ENCODE measurements at regions not wholly inside any gene's neighbourhood (a gene's known extent, or its start where the extent isn't known, plus 50 kb on each side); places are given as distances from the start of the nearest gene placed in this dataset.
"Not testable (repeated sequence)": the region's sequence is repeated elsewhere in the genome, so short reads cannot be mapped to it uniquely, and the experiment has no call there.

DNA sequence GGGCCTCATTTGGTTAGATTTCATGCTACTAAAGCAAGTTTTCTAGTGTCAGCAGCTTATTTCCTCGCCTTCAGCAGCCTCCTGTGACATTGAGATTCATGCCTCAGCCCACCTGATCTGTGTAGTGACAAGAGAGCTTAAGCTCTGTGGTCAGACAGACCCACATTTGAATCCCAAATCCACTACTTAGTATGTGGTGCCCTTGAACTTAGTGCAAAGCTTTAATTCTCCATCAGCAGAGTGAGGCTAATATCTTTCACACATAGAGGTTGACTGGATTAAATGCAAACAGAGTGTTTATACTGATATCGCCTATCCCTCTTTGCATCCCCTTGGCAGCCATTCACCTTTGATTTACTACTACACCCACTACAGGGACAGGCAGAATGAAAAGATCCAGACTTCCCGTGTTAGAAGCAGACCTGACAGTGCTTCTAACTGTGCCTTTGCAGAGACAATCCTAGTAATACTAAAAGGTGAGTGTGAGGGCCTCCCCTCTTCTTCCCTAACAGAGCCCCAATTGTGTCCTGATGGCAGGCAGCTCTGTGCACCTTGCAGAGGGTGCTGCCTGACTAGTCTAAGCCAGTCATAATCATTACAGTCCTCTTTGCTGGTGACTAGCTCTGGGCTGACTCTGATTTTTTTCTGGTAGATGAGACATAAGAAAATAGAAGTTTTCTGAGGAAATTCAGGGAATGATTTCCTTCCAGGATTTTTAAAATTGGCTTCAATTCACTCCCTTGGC lies 264.0 kb downstream of the CTH start:
- H3K9me3 Mint-ChIP-seq, result no peaks in the 10 kb centered on the region
- peaks cover 11% of the 10 kb centered on the region for H3K4me1 Mint-ChIP-seq
- no peaks in the 10 kb centered on the region for H3K27me3 Mint-ChIP-seq
- no peak overlapping the region for H3K27ac Mint-ChIP-seq
- no peak overlapping the region for H3K4me3 Mint-ChIP-seq
- H3K36me3 Mint-ChIP-seq, result no peaks in the 10 kb centered on the region
- ATAC-seq, result no peak

- Mint-ChIP-seq H3K27ac (no peak overlapping the region), H3K27me3 (no peaks in the 10 kb centered on the region), H3K4me3 (no peak overlapping the region), H3K4me1 (peaks cover 11% of the 10 kb centered on the region), H3K9me3 (no peaks in the 10 kb centered on the region), H3K36me3 (no peaks in the 10 kb centered on the region)
- peak; percentile 75 for ATAC-seq
Observed at GRCh38 chr1:70675737-70676156, 264.7 kb downstream of the CTH start.

DNA sequence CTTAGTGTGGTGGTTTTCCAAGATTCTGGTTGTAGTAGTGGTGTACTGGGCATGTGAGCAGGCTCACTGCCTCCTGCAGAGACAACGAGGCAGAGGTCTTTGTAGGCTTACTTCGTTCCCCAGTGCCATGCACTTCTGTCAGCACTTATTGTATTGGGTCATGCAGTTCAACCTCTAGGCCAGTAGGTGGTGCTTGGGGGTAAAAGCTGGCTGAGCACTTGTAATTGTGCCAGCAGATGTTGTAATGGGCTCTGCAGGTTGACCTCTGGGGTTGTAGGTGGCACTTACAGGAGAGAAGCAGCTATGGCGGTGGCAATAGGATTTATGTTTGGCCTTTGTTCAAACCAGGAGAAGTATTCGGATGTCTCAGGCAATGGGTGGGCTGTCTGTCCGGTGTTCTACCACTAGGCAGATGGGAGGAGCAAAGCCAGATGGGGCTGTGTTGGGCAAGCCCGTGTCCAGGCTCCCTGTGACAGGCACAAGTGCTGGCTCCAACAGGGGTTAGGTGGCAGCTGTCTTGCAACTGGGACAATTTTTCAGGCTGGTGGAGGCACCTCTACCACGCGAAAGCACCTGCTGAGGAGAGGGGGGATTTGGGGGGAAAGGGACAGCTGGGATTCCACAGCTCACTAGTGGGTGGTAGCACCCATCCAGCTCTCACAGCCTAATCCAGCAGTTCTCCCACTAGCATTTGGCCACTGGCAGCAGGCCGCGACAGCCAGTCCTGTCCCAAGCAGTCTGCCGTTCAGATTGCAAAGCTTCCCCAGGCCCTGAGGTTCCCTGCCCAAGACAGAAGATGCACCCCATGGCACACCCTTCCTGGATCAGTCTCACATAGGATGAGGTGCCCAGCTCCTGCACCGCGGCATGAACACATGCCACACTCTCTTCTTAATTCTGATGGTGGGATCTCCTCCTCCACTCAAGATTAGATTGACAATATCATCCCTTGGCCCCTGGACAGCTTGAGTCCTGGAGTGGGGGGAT lies 274.5 kb downstream of the CTH start:
- H3K27me3 Mint-ChIP-seq, result peaks cover 17% of the 10 kb centered on the region
- H3K36me3 Mint-ChIP-seq, result no peaks in the 10 kb centered on the region
- no peak overlapping the region for H3K4me3 Mint-ChIP-seq
- no peak overlapping the region for H3K27ac Mint-ChIP-seq
- ATAC-seq, result peak; percentile 67
- no peaks in the 10 kb centered on the region for H3K9me3 Mint-ChIP-seq
- no peaks in the 10 kb centered on the region for H3K4me1 Mint-ChIP-seq

DNA sequence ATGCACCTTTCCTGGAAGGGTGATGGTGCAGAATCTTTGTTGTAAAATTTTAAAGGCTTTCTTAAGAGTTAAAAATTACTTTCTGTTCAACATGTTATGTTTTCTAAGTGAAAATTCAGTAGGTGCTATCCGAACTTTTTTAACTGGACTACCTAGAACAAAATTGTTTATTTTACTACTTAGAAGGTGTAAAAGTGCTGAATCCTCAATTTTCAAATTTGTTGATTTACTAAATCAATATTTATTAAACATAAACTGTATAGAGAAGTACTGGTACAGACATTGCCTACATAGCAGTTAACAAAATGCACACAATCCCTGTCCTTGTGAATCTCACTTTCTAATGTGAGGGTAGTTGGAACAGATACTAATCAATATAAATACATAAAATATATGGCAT lies 277.5 kb downstream of the CTH start:
- H3K4me1 Mint-ChIP-seq, result no peaks in the 10 kb centered on the region
- no peaks in the 10 kb centered on the region for H3K36me3 Mint-ChIP-seq
- no peak overlapping the region for H3K4me3 Mint-ChIP-seq
- no peak overlapping the region for H3K27ac Mint-ChIP-seq
- no peaks in the 10 kb centered on the region for H3K9me3 Mint-ChIP-seq
- ATAC-seq, result no peak
- H3K27me3 Mint-ChIP-seq, result peaks cover 17% of the 10 kb centered on the region

DNA sequence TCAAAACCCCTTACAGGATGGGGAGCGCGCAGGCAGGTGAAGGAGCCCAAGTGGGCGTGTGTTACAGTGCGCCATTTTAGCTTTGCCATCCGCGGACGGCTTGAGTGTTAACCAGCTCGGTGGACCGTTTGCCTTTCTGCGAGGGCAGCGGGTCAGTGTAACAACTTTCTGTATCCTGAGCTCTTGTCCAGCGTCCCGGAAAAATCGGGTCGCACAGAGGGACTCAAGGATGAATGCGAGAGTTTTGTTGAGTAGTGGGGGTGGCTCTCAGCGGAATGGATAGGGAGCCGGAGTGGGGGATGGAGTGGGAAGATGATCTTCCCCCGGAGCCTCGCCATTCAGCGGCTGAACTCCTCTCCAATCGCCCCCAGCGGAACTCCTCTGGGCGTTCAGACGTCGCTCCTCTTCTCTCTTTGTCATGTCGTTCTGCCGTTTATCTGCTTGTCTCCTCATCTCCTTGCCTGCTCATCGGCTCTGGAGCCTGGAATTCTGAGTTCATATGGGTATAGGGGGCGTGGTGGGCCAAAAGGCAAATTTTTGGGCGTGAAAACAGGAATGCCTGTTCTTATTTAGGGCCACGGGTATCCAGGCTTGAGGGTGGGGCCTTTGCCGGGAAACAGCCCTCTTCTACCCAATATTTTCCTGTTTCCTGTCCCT lies 295.4 kb downstream of the CTH start:
- Mint-ChIP-seq H3K9me3 (peaks cover 6% of the 10 kb centered on the region), H3K4me1 (no peaks in the 10 kb centered on the region), H3K4me3 (no peak overlapping the region), H3K27ac (no peak overlapping the region), H3K27me3 (no peaks in the 10 kb centered on the region), H3K36me3 (no peaks in the 10 kb centered on the region)
- ATAC-seq, result no peak

DNA sequence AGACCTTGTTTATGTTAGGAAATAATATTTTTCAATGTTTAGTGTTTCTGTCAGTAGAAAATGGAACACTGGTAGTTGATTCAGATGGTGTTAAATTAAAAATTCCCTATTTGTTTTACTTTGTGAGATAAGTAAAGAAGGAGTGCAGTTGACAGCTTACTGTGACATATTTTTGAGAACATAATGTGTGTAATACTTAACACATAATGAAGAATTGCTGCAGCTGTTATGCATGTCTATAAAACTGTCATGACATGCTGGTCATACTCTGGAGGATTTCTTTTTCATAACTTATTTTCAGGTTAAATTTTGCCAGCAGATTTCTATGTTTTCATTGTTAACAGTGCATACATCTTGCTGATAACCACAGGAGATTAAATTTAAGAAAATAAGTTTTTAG lies 296.1 kb downstream of the CTH start:
- peaks cover 6% of the 10 kb centered on the region for H3K9me3 Mint-ChIP-seq
- H3K4me1 Mint-ChIP-seq, result no peaks in the 10 kb centered on the region
- no peaks in the 10 kb centered on the region for H3K36me3 Mint-ChIP-seq
- H3K27me3 Mint-ChIP-seq, result no peaks in the 10 kb centered on the region
- H3K27ac Mint-ChIP-seq, result no peak overlapping the region
- no peak overlapping the region for H3K4me3 Mint-ChIP-seq
- no peak for ATAC-seq

DNA sequence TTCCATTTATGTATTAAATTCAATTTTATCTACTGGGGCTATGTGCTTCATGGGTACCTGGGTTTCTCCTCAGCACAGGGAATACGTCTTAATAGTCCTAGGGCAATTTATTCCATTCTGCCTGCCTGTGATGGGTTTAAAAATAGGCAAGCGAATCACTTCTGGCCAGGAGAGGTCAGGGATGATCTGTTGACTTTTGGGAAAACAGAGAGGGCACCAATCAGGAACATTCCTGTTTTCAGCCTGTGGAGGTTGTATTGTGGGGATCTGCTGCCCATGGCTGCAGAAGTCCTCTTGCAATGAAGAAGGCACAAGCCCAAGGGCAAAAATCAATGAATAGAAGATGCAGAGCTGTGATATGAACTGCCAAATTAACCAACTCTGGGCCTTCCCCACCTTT lies 303.1 kb downstream of the CTH start:
- Mint-ChIP-seq H3K9me3 (no peaks in the 10 kb centered on the region), H3K27ac (no peak overlapping the region), H3K4me3 (no peak overlapping the region), H3K4me1 (no peaks in the 10 kb centered on the region), H3K27me3 (no peaks in the 10 kb centered on the region), H3K36me3 (no peaks in the 10 kb centered on the region)
- no peak for ATAC-seq

GRCh38 chr1:70717211-70717610 lies 306.1 kb downstream of the CTH start:
- no peaks in the 10 kb centered on the region for H3K27me3 Mint-ChIP-seq
- no peak overlapping the region for H3K4me3 Mint-ChIP-seq
- H3K36me3 Mint-ChIP-seq, result no peaks in the 10 kb centered on the region
- H3K9me3 Mint-ChIP-seq, result peaks cover 4% of the 10 kb centered on the region
- H3K27ac Mint-ChIP-seq, result no peak overlapping the region
- H3K4me1 Mint-ChIP-seq, result no peaks in the 10 kb centered on the region
- ATAC-seq, result no peak

DNA sequence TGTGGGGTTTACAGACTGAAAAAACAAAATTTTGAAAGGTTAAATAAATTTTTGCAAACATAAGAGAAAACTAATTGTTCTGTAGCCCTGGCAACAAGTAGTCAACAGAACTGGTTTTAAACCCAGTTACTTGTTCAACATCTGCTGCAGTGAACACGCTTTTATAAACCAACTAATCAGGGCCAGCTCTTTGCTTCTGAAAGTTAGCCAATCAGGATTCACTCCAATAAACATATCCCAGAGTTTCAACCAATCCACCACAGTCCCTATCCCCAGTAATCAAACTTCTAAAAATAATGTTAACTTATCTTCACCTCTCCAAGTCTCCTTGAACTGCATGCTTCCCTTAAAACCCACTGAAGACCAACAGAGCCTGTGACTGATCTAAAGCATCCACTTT lies 306.6 kb downstream of the CTH start:
- Mint-ChIP-seq H3K4me1 (no peaks in the 10 kb centered on the region), H3K27me3 (no peaks in the 10 kb centered on the region), H3K36me3 (no peaks in the 10 kb centered on the region), H3K9me3 (peaks cover 4% of the 10 kb centered on the region), H3K27ac (no peak overlapping the region), H3K4me3 (no peak overlapping the region)
- no peak for ATAC-seq

- Mint-ChIP-seq H3K27ac (no peak overlapping the region), H3K4me1 (no peaks in the 10 kb centered on the region)
Observed at GRCh38 chr1:70718086-70718630, 307.1 kb downstream of the CTH start.

GRCh38 chr1:70719154-70719553 lies 308.1 kb downstream of the CTH start:
- H3K4me1 Mint-ChIP-seq, result no peaks in the 10 kb centered on the region
- H3K4me3 Mint-ChIP-seq, result no peak overlapping the region
- no peaks in the 10 kb centered on the region for H3K36me3 Mint-ChIP-seq
- no peaks in the 10 kb centered on the region for H3K27me3 Mint-ChIP-seq
- peaks cover 4% of the 10 kb centered on the region for H3K9me3 Mint-ChIP-seq
- no peak for ATAC-seq
- H3K27ac Mint-ChIP-seq, result no peak overlapping the region

More at GRCh38 chr1:70718086-70718630, 307.1 kb downstream of the CTH start:
- Mint-ChIP-seq H3K4me3 (no peak overlapping the region), H3K9me3 (peaks cover 4% of the 10 kb centered on the region), H3K27me3 (no peaks in the 10 kb centered on the region), H3K36me3 (no peaks in the 10 kb centered on the region)
- no peak for ATAC-seq

- ATAC-seq, result no peak
- no peak overlapping the region for H3K4me3 Mint-ChIP-seq
- H3K27ac Mint-ChIP-seq, result no peak overlapping the region
- H3K9me3 Mint-ChIP-seq, result peaks cover 6% of the 10 kb centered on the region
- H3K27me3 Mint-ChIP-seq, result no peaks in the 10 kb centered on the region
- H3K4me1 Mint-ChIP-seq, result no peaks in the 10 kb centered on the region
- no peaks in the 10 kb centered on the region for H3K36me3 Mint-ChIP-seq
Observed at GRCh38 chr1:70720109-70720508, 309.0 kb downstream of the CTH start.

DNA sequence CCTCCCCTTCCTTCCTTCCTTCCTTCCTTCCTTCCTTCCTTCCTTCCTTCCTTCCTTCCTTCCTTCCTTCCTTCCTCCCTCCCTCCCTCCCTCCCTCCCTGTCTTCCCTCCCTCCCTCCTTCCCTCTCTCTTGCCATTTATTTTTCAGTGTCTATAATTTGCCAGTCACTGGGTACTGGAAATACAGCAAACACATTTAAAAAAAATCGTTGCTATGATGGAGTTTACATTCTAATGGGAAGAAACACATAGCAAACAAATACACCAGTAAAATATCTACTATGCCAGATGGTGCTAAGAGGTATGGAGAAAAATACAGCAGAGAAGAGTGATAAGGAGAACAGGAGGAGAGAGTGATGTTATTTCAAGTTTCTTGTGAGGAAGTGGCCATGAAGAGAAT lies 309.5 kb downstream of the CTH start:
- no peak overlapping the region for H3K27ac Mint-ChIP-seq
- no peak for ATAC-seq
- no peaks in the 10 kb centered on the region for H3K27me3 Mint-ChIP-seq
- H3K4me1 Mint-ChIP-seq, result no peaks in the 10 kb centered on the region
- no peak overlapping the region for H3K4me3 Mint-ChIP-seq
- no peaks in the 10 kb centered on the region for H3K36me3 Mint-ChIP-seq
- peaks cover 10% of the 10 kb centered on the region for H3K9me3 Mint-ChIP-seq

- Mint-ChIP-seq H3K4me3 (no peak overlapping the region), H3K27ac (no peak overlapping the region), H3K9me3 (peaks cover 14% of the 10 kb centered on the region), H3K4me1 (no peaks in the 10 kb centered on the region), H3K36me3 (no peaks in the 10 kb centered on the region), H3K27me3 (no peaks in the 10 kb centered on the region)
- ATAC-seq, result no peak
Observed at GRCh38 chr1:70727886-70728489, 316.9 kb downstream of the CTH start.

DNA sequence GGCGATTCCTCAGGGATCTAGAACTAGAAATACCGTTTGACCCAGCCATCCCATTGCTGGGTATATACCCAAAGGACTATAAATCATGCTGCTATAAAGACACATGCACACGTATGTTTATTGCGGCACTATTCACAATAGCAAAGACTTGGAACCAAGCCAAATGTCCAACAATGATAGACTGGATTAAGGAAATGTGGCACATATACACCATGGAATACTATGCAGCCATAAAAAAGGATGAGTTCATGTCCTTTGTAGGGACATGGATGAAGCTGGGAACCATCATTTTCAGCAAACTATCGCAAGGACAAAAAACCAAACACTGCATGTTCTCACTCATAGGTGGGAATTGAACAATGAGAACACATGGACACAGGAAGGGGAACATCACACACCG lies 311.1 kb downstream of the PTGER3 start:
- not testable (repeated sequence) for H3K36me3 Mint-ChIP-seq, ATAC-seq, H3K9me3 Mint-ChIP-seq, H3K4me1 Mint-ChIP-seq, H3K4me3 Mint-ChIP-seq, H3K27me3 Mint-ChIP-seq, H3K27ac Mint-ChIP-seq
